ENCODE measurements at regions not wholly inside any gene's neighbourhood (a gene's known extent, or its start where the extent isn't known, plus 50 kb on each side); places are given as distances from the start of the nearest gene placed in this dataset.

- no peak for TF ChIP-seq CTCF (IDR thresholded peaks at IDR 0.05)
- no peak for TF ChIP-seq EZH2 (IDR thresholded peaks at IDR 0.05; ENCODE audit: borderline replicate concordance, insufficient read depth, low read depth, low read length, poor library complexity, severe bottlenecking)
These were observed 100.4 kb upstream of the PAM start for GRCh38 chr5:102654559-102655349.

Data from B cell (primary cell).